IPS-11a (cell line): ENCODE measurements at regions not wholly inside any gene's neighbourhood (a gene's known extent, or its start where the extent isn't known, plus 50 kb on each side); places are given as distances from the start of the nearest gene placed in this dataset.
"Not testable (repeated sequence)": the region's sequence is repeated elsewhere in the genome, so short reads cannot be mapped to it uniquely, and the experiment has no call there.

ENCODE experiments used
- H3K4me3 ChIP-seq: one replicate; pipeline ENCODE4 v1.5.1; 2013; ENCODE audit warnings: low read depth, low read length, control low read depth

GRCh38 chr14:82766123-82766522 lies 1232.5 kb upstream of the SEL1L start:
- H3K4me3 ChIP-seq, result no peak overlapping the region

GRCh38 chr14:82766996-82767395 lies 1233.3 kb upstream of the SEL1L start:
- H3K4me3 ChIP-seq, result no peak overlapping the region

GRCh38 chr14:82776958-82777357 lies 1243.3 kb upstream of the SEL1L start:
- no peak overlapping the region for H3K4me3 ChIP-seq

GRCh38 chr14:82778008-82778590 lies 1244.4 kb upstream of the SEL1L start:
- no peak overlapping the region for H3K4me3 ChIP-seq

GRCh38 chr14:82778601-82779000 lies 1244.9 kb upstream of the SEL1L start:
- no peak overlapping the region for H3K4me3 ChIP-seq

- H3K4me3 ChIP-seq, result no peak overlapping the region
Measured at GRCh38 chr14:82779301-82779700, 1245.6 kb upstream of the SEL1L start.

- H3K4me3 ChIP-seq, result no peak overlapping the region
Measured at GRCh38 chr14:82785756-82786482, 1252.3 kb upstream of the SEL1L start.

- H3K4me3 ChIP-seq, result no peak overlapping the region
Measured at GRCh38 chr14:82786483-82786880, 1252.8 kb upstream of the SEL1L start.

GRCh38 chr14:82796086-82796485 lies 1262.4 kb upstream of the SEL1L start:
- H3K4me3 ChIP-seq, result no peak overlapping the region

- H3K4me3 ChIP-seq, result no peak overlapping the region
Measured at GRCh38 chr14:82798276-82798675, 1264.6 kb upstream of the SEL1L start.

- H3K4me3 ChIP-seq, result no peak overlapping the region
Measured at GRCh38 chr14:82805892-82806825, 1272.5 kb upstream of the SEL1L start.

- no peak overlapping the region for H3K4me3 ChIP-seq
Measured at GRCh38 chr14:82811246-82811645, 1277.6 kb upstream of the SEL1L start.

- H3K4me3 ChIP-seq, result not testable (repeated sequence)
Measured at GRCh38 chr14:82814339-82814738, 1280.7 kb upstream of the SEL1L start.

- no peak overlapping the region for H3K4me3 ChIP-seq
Measured at GRCh38 chr14:82830596-82830995, 1296.9 kb upstream of the SEL1L start.

- H3K4me3 ChIP-seq, result no peak overlapping the region
Measured at GRCh38 chr14:82836256-82836950, 1302.8 kb upstream of the SEL1L start.

- H3K4me3 ChIP-seq, result no peak overlapping the region
Measured at GRCh38 chr14:82837611-82838140, 1304.0 kb upstream of the SEL1L start.

GRCh38 chr14:82850576-82850975 lies 1316.9 kb upstream of the SEL1L start:
- no peak overlapping the region for H3K4me3 ChIP-seq

- H3K4me3 ChIP-seq, result no peak overlapping the region
Measured at GRCh38 chr14:82854131-82854530, 1320.5 kb upstream of the SEL1L start.

GRCh38 chr14:82854901-82855300 lies 1321.2 kb upstream of the SEL1L start:
- no peak overlapping the region for H3K4me3 ChIP-seq

GRCh38 chr14:82855912-82856391 lies 1322.3 kb upstream of the SEL1L start:
- H3K4me3 ChIP-seq, result no peak overlapping the region

- no peak overlapping the region for H3K4me3 ChIP-seq
Measured at GRCh38 chr14:82861313-82861712, 1327.7 kb upstream of the SEL1L start.
